ENCODE measurements at regions not wholly inside any gene's neighbourhood (a gene's known extent, or its start where the extent isn't known, plus 50 kb on each side); places are given as distances from the start of the nearest gene placed in this dataset.

DNA sequence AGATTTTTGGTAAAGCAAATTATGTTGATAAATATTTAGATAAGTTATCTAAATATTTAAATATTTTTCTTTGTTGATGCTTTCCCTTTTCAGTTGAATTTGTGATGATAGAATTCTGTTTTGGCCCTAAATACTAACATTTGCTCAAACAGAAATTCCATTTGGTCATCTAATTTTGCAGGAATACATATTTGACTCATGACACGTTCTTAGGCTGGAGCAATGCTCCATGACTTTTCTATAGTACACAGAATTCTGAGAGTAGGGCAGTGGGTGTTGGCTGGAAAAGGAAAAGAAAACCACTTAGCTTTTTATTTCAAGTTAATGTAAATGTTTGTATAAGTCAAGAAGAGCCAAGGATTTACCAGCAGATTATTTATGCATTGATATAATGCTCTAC is 58.6 kb upstream of the GK2 start:
- TF ChIP-seq EZH2 (IDR thresholded peaks at IDR 0.05; ENCODE audit: low read length, missing control alignments), result no peak
- TF ChIP-seq, protein P1, sequence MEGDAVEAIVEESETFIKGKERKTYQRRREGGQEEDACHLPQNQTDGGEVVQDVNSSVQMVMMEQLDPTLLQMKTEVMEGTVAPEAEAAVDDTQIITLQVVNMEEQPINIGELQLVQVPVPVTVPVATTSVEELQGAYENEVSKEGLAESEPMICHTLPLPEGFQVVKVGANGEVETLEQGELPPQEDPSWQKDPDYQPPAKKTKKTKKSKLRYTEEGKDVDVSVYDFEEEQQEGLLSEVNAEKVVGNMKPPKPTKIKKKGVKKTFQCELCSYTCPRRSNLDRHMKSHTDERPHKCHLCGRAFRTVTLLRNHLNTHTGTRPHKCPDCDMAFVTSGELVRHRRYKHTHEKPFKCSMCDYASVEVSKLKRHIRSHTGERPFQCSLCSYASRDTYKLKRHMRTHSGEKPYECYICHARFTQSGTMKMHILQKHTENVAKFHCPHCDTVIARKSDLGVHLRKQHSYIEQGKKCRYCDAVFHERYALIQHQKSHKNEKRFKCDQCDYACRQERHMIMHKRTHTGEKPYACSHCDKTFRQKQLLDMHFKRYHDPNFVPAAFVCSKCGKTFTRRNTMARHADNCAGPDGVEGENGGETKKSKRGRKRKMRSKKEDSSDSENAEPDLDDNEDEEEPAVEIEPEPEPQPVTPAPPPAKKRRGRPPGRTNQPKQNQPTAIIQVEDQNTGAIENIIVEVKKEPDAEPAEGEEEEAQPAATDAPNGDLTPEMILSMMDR (conservative IDR thresholded peaks at IDR 0.05 in 1 of 2, IDR thresholded peaks at IDR 0.05 in 1 of 2; ENCODE audit: low read depth in 1 of 2, low read length in 2 of 2), result no peak
- no peak overlapping the region for H3K9ac ChIP-seq (ENCODE audit: insufficient read depth, low read length)
- no peak overlapping the region for H3K4me3 ChIP-seq (replicated peaks in 1 of 4; ENCODE audit: control extremely low read depth in 1 of 4, insufficient read depth in 1 of 4, low read depth in 3 of 4, low read length in 4 of 4)
- no peaks in the 10 kb centered on the region for H3K27me3 ChIP-seq (ENCODE audit: control insufficient read depth, insufficient read depth, low read length)
- no peak overlapping the region for H3K27ac ChIP-seq (ENCODE audit: insufficient read depth, low read length)
- no peak overlapping the region for H2AFZ ChIP-seq (ENCODE audit: low read length)
- DNase-seq (ENCODE audit: low read depth in 2 of 2), result peak; percentile 23 to 30
- H3K36me3 ChIP-seq (ENCODE audit: control insufficient read depth, insufficient read depth, low read length), result no peaks in the 10 kb centered on the region
- H4K20me1 ChIP-seq (ENCODE audit: control insufficient read depth, extremely low read depth, insufficient read depth, low read length), result no peaks in the 10 kb centered on the region
- H3K79me2 ChIP-seq (ENCODE audit: control insufficient read depth, insufficient read depth, low read length), result no peaks in the 10 kb centered on the region
- H3K9me3 ChIP-seq (ENCODE audit: control insufficient read depth, insufficient read depth, low read depth, low read length), result no peaks in the 10 kb centered on the region
- no peaks in the 10 kb centered on the region for H3K4me1 ChIP-seq (ENCODE audit: control insufficient read depth, extremely low read depth, insufficient read depth, low read length)
- no peak overlapping the region for H3K4me2 ChIP-seq (ENCODE audit: extremely low read depth, insufficient read depth, low read length)
